Breast epithelium (tissue), 4 donors: ENCODE measurements at regions not wholly inside any gene's neighbourhood (a gene's known extent, or its start where the extent isn't known, plus 50 kb on each side); places are given as distances from the start of the nearest gene placed in this dataset.

Experiments
- DNase-seq, 2 donors: peaks; one replicate each; pipeline ENCODE4 v3.0.0-alpha.2; 2019; ENCODE audit warnings: low spot score in 2 of 2
- H3K27ac ChIP-seq, 2 donors: fragments of 200-600 bp; sonication (generic) in 1 of 2; one replicate each; pipeline ENCODE4 v1.5.1; 2016 to 2019; ENCODE audit warnings: mild to moderate bottlenecking in 1 of 2
- H3K27me3 ChIP-seq, 2 donors: fragments of 200-600 bp; sonication (generic) in 1 of 2; one replicate each; pipeline versions ENCODE4 v1.5.1 to v1.6.0; 2017 to 2019; ENCODE audit warnings: control low read depth in 1 of 2, mild to moderate bottlenecking in 1 of 2
- H3K36me3 ChIP-seq: fragments of 200-600 bp; one replicate; pipeline ENCODE4 v1.5.1; 2019
- H3K4me1 ChIP-seq, 2 donors: fragments of 200-600 bp; sonication (generic); one replicate each; pipeline ENCODE4 v1.5.1; 2016 to 2019; ENCODE audit warnings: control low read depth in 1 of 2
- H3K4me3 ChIP-seq, 3 donors: fragments of 200-600 bp; sonication (generic); 1 replicate in 2 of 3; 2 replicates in 1 of 3; pipeline ENCODE4 v1.5.1; 2016 to 2019; ENCODE audit warnings: mild to moderate bottlenecking in 3 of 3, moderate library complexity in 2 of 3
- H3K9me3 ChIP-seq, 2 donors: fragments of 200-600 bp; sonication (generic) in 1 of 2; one replicate each; pipeline ENCODE4 v1.5.1; 2016 to 2019; ENCODE audit warnings: control low read depth in 1 of 2
- CTCF ChIP-seq, 3 donors: fragments of 450-650 bp; IDR thresholded peaks; one replicate each; pipeline ENCODE4 v1.5.1; 2016 to 2017; ENCODE audit warnings: antibody characterized with exemption in 3 of 3, mild to moderate bottlenecking in 3 of 3, moderate library complexity in 3 of 3
- POLR2A ChIP-seq: fragments of 450-650 bp; IDR thresholded peaks from one replicate; pipeline ENCODE4 v1.6.1; 2016; ENCODE audit warnings: antibody characterized with exemption, mild to moderate bottlenecking, moderate library complexity
- POLR2AphosphoS5 ChIP-seq, 3 donors: sonication (generic); formaldehyde crosslinking; IDR thresholded peaks; one replicate each; pipeline ENCODE4 v1.6.1; 2017; ENCODE audit warnings: antibody characterized with exemption in 3 of 3
- intact Hi-C: fragments of 100-400 bp; cut with DNase I; formaldehyde crosslinking; loops from one replicate; pipeline ENCODE4 v1.15.1; 2023; ENCODE audit warnings: low total_unique reads

GRCh38 chr2:183505911-183506310 lies 381.7 kb downstream of the NUP35 start:
- TF ChIP-seq POLR2A (no peak), POLR2AphosphoS5 (IDR thresholded peaks at IDR 0.05) (no peak), CTCF (IDR thresholded peaks at IDR 0.05) (no peak)
- DNase-seq: no peak
- Histone ChIP-seq H3K27me3 (no peaks in the 10 kb centered on the region), H3K4me3 (no peak overlapping the region), H3K9me3 (peaks cover 4 to 22% of the 10 kb centered on the region in 2 donors), H3K36me3 (no peaks in the 10 kb centered on the region), H3K27ac (no peak overlapping the region), H3K4me1 (no peaks in the 10 kb centered on the region)
- intact Hi-C loops: no loop called here

- H3K9me3 ChIP-seq: peaks cover 7 to 19% of the 10 kb centered on the region in 2 donors
- intact Hi-C loops: no loop called here
- TF ChIP-seq CTCF (IDR thresholded peaks at IDR 0.05): no peak
- no peak for TF ChIP-seq POLR2AphosphoS5 (IDR thresholded peaks at IDR 0.05)
- TF ChIP-seq POLR2A: no peak
- H3K4me3 ChIP-seq: no peak overlapping the region
- no peak overlapping the region for H3K27ac ChIP-seq
- no peaks in the 10 kb centered on the region for H3K4me1 ChIP-seq
- no peaks in the 10 kb centered on the region for H3K36me3 ChIP-seq
- DNase-seq: no peak
- H3K27me3 ChIP-seq: no peaks in the 10 kb centered on the region
These were observed 386.9 kb downstream of the NUP35 start for GRCh38 chr2:183511154-183511553.

GRCh38 chr2:183519371-183520056 lies 395.3 kb downstream of the NUP35 start:
- Histone ChIP-seq H3K36me3 (no peaks in the 10 kb centered on the region), H3K27ac (no peak overlapping the region), H3K4me3 (no peak overlapping the region), H3K27me3 (no peaks in the 10 kb centered on the region), H3K9me3 (no peaks in the 10 kb centered on the region), H3K4me1 (no peaks in the 10 kb centered on the region)
- intact Hi-C loops: no loop called here
- no peak for DNase-seq
- no peak for TF ChIP-seq CTCF (IDR thresholded peaks at IDR 0.05)
- TF ChIP-seq POLR2A: no peak
- TF ChIP-seq POLR2AphosphoS5 (IDR thresholded peaks at IDR 0.05): no peak

GRCh38 chr2:183521911-183522310 lies 397.7 kb downstream of the NUP35 start:
- H3K4me3 ChIP-seq: no peak overlapping the region
- H3K9me3 ChIP-seq: no peaks in the 10 kb centered on the region
- TF ChIP-seq POLR2AphosphoS5 (IDR thresholded peaks at IDR 0.05) (no peak), CTCF (IDR thresholded peaks at IDR 0.05) (no peak), POLR2A (no peak)
- intact Hi-C loops: no loop called here
- DNase-seq: no peak
- no peaks in the 10 kb centered on the region for H3K27me3 ChIP-seq
- no peaks in the 10 kb centered on the region for H3K36me3 ChIP-seq
- no peaks in the 10 kb centered on the region for H3K4me1 ChIP-seq
- no peak overlapping the region for H3K27ac ChIP-seq

- H3K27ac ChIP-seq: no peak overlapping the region
- DNase-seq: no peak
- H3K9me3 ChIP-seq: no peaks in the 10 kb centered on the region
- no peaks in the 10 kb centered on the region for H3K27me3 ChIP-seq
- H3K4me3 ChIP-seq: no peak overlapping the region
- no peaks in the 10 kb centered on the region for H3K36me3 ChIP-seq
- intact Hi-C loops: no loop called here
- no peak for TF ChIP-seq POLR2AphosphoS5 (IDR thresholded peaks at IDR 0.05)
- no peak for TF ChIP-seq POLR2A
- no peak for TF ChIP-seq CTCF (IDR thresholded peaks at IDR 0.05)
- no peaks in the 10 kb centered on the region for H3K4me1 ChIP-seq
These were observed 398.4 kb downstream of the NUP35 start for GRCh38 chr2:183522489-183523266.
